Astrocyte (in vitro differentiated cells and primary cell): ENCODE measurements at regions not wholly inside any gene's neighbourhood (a gene's known extent, or its start where the extent isn't known, plus 50 kb on each side); places are given as distances from the start of the nearest gene placed in this dataset.

Experiments
- CTCF ChIP-seq: IDR thresholded peaks from 2 replicates; pipeline ENCODE4 v1.5.1; 2011; ENCODE audit warnings: low read depth, mild to moderate bottlenecking, inconsistent platforms, low read length, moderate library complexity; ENCODE audit not compliant: insufficient read depth
- EZH2 ChIP-seq: IDR thresholded peaks from 2 replicates; pipeline ENCODE4 v1.6.1; 2012; ENCODE audit warnings: mild to moderate bottlenecking, low read length, inconsistent platforms; ENCODE audit not compliant: insufficient read depth

GRCh38 chr1:14516974-14517840 is 81.3 kb upstream of the KAZN start:
- no peak for TF ChIP-seq CTCF
- no peak for TF ChIP-seq EZH2
